ENCODE measurements at regions not wholly inside any gene's neighbourhood (a gene's known extent, or its start where the extent isn't known, plus 50 kb on each side); places are given as distances from the start of the nearest gene placed in this dataset.
"Not testable (repeated sequence)": the region's sequence is repeated elsewhere in the genome, so short reads cannot be mapped to it uniquely, and the experiment has no call there.

- peak; percentile 0 for DNase-seq
- H3K23ac ChIP-seq (ENCODE audit: insufficient read length, low read depth, low read length); H2BK120ac ChIP-seq (ENCODE audit: low read depth, low read length, poor library complexity, severe bottlenecking): not testable (repeated sequence)
These were observed 2986.4 kb upstream of the OR11H1 start for GRCh38 chr22:12541412-12542170.

GRCh38 chr22:12553366-12553765 is 2974.6 kb upstream of the OR11H1 start:
- H3K36me3 Mint-ChIP-seq (ENCODE audit: insufficient read depth in 1 of 3, low read depth in 3 of 3); H4K20me1 ChIP-seq (ENCODE audit: control insufficient read depth, insufficient read depth, insufficient read length); H3T11ph ChIP-seq (ENCODE audit: low read length); H3K4me1 Mint-ChIP-seq; H3K4me3 Mint-ChIP-seq; H4K8ac ChIP-seq (replicated peaks; ENCODE audit: insufficient read length, low read depth, low read length); H3K79me1 ChIP-seq (ENCODE audit: insufficient read depth, low read depth, low read length, poor library complexity, severe bottlenecking); H3K27me3 ChIP-seq (ENCODE audit: insufficient read depth, low read length); H3K79me2 ChIP-seq (ENCODE audit: insufficient read depth, low read length); H3K23ac ChIP-seq (ENCODE audit: insufficient read length, low read depth, low read length); H2BK5ac ChIP-seq (ENCODE audit: insufficient read length, low read length); H2BK12ac ChIP-seq (ENCODE audit: insufficient read length, low read depth, low read length); H3K9ac ChIP-seq (ENCODE audit: extremely low read depth, insufficient read length, low read length); H3K27ac Mint-ChIP-seq; H3K4me2 ChIP-seq (ENCODE audit: insufficient read depth, insufficient read length, low read length); DNase-seq; H2AFZ ChIP-seq (ENCODE audit: low read length); H2BK120ac ChIP-seq (ENCODE audit: low read depth, low read length, poor library complexity, severe bottlenecking); H2AK5ac ChIP-seq (ENCODE audit: insufficient read length, low read length); H2BK20ac ChIP-seq (ENCODE audit: low read depth, low read length, poor library complexity, severe bottlenecking); H3K27me3 Mint-ChIP-seq (ENCODE audit: low read depth); H3K56ac ChIP-seq (ENCODE audit: insufficient read length, low read depth, low read length); H3K18ac ChIP-seq (ENCODE audit: insufficient read length, low read depth, low read length); H3K9me3 ChIP-seq (ENCODE audit: control insufficient read depth, low read depth, low read length); H4K5ac ChIP-seq (ENCODE audit: insufficient read length, low read depth, low read length); H3K4ac ChIP-seq (ENCODE audit: low read depth, low read length); H4K91ac ChIP-seq (ENCODE audit: insufficient read length, low read depth, low read length); H3K14ac ChIP-seq (ENCODE audit: insufficient read depth, low read length); H3K27ac ChIP-seq (ENCODE audit: insufficient read length, low read depth, low read length); H3K23me2 ChIP-seq (ENCODE audit: insufficient read length, low read depth, low read length, poor library complexity, severe bottlenecking); H2BK15ac ChIP-seq (ENCODE audit: low read depth, low read length); H3K4me1 ChIP-seq (ENCODE audit: insufficient read depth, low read length): not testable (repeated sequence)
- WGBS (ENCODE audit: extremely low coverage, insufficient read length, low lambda C conversion rate), result no CpG with 5 or more reads among the region's 5 CpGs
- H3K9me3 Mint-ChIP-seq, result peaks cover 19 to 25% of the 10 kb centered on the region in 2 experiments

More at GRCh38 chr22:12541412-12542170, 2986.4 kb upstream of the OR11H1 start:
- H3K27me3 ChIP-seq (ENCODE audit: insufficient read depth, low read length); H3K9ac ChIP-seq (ENCODE audit: extremely low read depth, insufficient read length, low read length); H2BK15ac ChIP-seq (ENCODE audit: low read depth, low read length); H3K27ac Mint-ChIP-seq; H2AFZ ChIP-seq (ENCODE audit: low read length); H3K18ac ChIP-seq (ENCODE audit: insufficient read length, low read depth, low read length); H4K5ac ChIP-seq (ENCODE audit: insufficient read length, low read depth, low read length); H2BK12ac ChIP-seq (ENCODE audit: insufficient read length, low read depth, low read length); H2AK5ac ChIP-seq (ENCODE audit: insufficient read length, low read length); H3K79me2 ChIP-seq (ENCODE audit: insufficient read depth, low read length); H4K8ac ChIP-seq (replicated peaks; ENCODE audit: insufficient read length, low read depth, low read length); H3K79me1 ChIP-seq (ENCODE audit: insufficient read depth, low read depth, low read length, poor library complexity, severe bottlenecking); H3K4me3 Mint-ChIP-seq; H3K56ac ChIP-seq (ENCODE audit: insufficient read length, low read depth, low read length); H3K4ac ChIP-seq (ENCODE audit: low read depth, low read length); H2BK20ac ChIP-seq (ENCODE audit: low read depth, low read length, poor library complexity, severe bottlenecking); H3K23me2 ChIP-seq (ENCODE audit: insufficient read length, low read depth, low read length, poor library complexity, severe bottlenecking); H3K27ac ChIP-seq (ENCODE audit: insufficient read length, low read depth, low read length); H3T11ph ChIP-seq (ENCODE audit: low read length); H4K91ac ChIP-seq (ENCODE audit: insufficient read length, low read depth, low read length); H3K36me3 Mint-ChIP-seq (ENCODE audit: insufficient read depth in 1 of 3, low read depth in 3 of 3); H3K9me3 ChIP-seq (ENCODE audit: control insufficient read depth, low read depth, low read length); H3K14ac ChIP-seq (ENCODE audit: insufficient read depth, low read length); H2BK5ac ChIP-seq (ENCODE audit: insufficient read length, low read length); H3K4me1 Mint-ChIP-seq; H3K27me3 Mint-ChIP-seq (ENCODE audit: low read depth); H3K4me2 ChIP-seq (ENCODE audit: insufficient read depth, insufficient read length, low read length); H4K20me1 ChIP-seq (ENCODE audit: control insufficient read depth, insufficient read depth, insufficient read length); H3K4me1 ChIP-seq (ENCODE audit: insufficient read depth, low read length): not testable (repeated sequence)
- no CpG with 5 or more reads among the region's 10 CpGs for WGBS (ENCODE audit: extremely low coverage, insufficient read length, low lambda C conversion rate)
- peaks cover 10 to 16% of the 10 kb centered on the region in 2 experiments for H3K9me3 Mint-ChIP-seq
